EL (cell line): ENCODE measurements at regions not wholly inside any gene's neighbourhood (a gene's known extent, or its start where the extent isn't known, plus 50 kb on each side); places are given as distances from the start of the nearest gene placed in this dataset.
A peak's percentile ranks its signal among the peaks of the same experiment; 100 is the strongest.
"Not testable (repeated sequence)": the region's sequence is repeated elsewhere in the genome, so short reads cannot be mapped to it uniquely, and the experiment has no call there.

Experiments used
- DNase-seq: peaks from one replicate; pipeline ENCODE4 v3.0.0-alpha.2; 2016

- no peak for DNase-seq
Observed at GRCh38 chr1:31511848-31512615, 64.3 kb upstream of the TINAGL1 start.

DNA sequence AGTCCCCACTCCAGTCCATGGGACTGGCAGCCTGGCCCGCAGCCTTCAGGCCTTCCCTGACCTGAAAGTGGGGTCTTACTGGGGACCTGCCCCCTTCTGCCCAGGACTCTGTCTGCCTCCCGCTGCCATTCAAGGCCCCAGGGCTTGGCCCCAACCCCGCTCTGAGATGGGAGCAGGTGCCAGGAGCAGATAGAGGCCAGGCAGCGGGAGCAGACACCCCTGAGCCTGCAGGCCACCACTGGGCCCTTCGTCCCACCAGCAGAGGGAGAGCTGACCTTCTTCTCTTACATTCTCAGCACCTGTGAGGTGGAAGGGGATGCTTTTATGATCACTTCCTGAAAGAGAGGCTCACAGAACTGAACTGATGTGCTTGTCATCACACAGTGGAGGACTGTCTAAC, 62.2 kb upstream of the TINAGL1 start:
- DNase-seq: no peak

- no peak for DNase-seq
Observed at GRCh38 chr1:31515056-31515775, 61.1 kb upstream of the TINAGL1 start.

DNA sequence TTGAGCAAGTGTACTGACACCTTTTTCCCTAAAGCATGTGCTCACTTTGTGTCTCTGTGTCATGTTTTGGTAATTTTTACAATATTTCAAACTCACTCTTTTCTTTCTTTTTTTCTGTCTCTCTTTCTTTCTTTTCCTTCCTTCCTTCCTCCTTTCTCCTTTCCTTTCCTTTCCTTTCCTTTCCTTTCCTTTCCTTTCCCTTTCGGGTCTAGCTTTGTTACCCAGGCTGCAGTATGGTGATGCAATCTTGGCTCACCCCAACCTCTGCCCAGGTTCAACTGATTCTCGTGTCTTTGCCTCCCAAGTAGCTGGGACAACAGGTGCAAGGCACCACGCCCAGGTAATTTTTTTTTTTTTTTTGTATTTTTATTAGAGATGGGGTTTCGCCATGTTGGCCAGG, 60.4 kb upstream of the TINAGL1 start:
- DNase-seq: no peak

DNA sequence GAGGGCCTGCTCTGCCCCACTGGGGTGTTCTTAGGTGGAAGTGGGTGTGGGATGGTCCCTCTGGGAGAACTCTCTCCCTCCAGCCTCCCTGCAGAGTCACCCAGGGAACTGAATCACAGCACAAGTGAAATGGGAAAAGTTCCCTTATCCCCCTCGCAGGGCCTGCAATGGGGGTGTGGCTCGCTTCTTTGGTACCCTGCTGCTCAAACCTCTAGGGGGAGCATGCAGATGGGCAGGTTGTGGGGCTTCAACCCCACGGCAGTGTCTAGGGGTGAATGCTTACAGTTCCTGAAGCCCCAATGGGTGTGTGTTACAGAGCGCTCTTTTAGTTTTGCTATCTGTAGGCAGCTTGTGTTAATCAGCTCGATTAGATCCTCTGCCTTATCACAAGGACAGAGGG, 59.0 kb upstream of the TINAGL1 start:
- DNase-seq: no peak

- DNase-seq: not testable (repeated sequence)
Observed at GRCh38 chr1:31517986-31518385, 58.3 kb upstream of the TINAGL1 start.

DNA sequence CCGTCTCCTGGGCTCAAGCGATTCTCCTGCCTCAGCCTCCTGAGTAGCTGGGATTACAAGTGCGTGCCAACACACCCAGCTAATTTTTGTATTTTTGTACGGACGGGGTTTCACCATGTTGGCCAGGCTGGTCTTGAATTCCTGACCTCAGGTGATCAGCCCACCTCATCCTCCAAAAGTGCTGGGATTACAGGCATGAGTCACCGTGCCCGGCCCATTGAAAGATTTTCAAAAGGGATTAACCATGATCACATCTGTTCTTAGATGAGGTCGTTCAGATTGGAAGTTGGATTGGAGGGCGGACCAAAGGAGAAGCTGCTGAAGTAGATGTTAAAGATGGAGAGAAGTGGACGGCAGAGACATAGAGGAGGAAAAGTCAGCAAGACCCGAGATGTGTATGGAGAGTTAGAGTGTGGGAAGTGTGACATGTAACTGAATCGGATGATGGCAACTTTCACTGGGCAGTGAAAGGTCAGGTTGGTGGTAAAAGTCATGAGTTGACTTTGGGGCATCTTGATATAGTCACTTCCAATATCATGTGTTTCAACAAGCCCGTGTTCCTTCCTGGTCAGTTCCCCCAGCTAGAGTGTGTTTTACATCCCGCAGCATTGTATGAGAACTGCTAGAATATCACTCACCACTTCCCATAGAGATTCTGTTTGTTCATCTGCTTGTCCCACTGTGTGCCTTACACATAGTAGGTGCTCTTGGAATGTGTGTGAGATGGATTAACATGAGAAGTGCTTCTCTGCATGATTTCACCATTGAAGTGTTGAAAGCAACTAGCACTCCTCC, 54.4 kb upstream of the TINAGL1 start:
- no peak for DNase-seq

GRCh38 chr1:31522556-31522845, 53.8 kb upstream of the TINAGL1 start:
- no peak for DNase-seq

DNA sequence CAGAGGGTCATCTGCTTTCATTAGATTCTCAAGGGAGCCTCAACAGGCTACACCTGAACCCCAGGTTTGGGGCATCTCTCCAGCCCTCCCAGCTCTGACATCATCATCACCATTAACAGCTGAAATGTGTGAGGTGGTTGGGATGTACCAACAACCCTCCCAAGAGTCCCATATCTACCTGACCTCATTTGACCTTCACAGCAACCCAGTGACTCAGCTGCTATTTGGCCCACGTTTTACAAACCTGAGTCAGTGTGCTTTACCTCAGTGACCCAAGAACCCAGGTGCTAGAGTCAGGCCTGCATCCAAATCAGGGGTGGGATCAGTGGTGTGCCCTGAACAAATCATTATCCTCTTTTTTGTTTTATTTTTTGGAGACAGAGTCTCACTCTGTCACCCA, 53.3 kb upstream of the TINAGL1 start:
- no peak for DNase-seq

DNA sequence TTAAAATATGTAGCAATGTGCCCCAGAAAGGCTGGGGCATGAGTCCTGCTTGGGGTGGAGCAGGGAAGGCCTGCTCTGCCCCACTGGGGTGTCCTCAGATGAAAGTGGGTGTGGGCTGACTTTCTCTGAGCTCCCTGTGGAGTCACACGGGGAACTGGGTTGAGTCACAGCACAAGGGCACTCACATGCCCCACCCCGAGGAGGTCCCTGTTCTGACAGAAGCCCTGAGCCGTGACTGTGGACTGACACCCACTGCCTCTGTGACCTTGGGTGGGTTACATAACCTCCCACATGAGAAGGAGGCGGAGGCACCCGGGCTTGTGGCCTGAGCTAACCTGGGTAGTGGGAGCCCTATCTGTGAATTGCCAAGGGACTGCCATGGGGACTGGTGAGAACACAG, 52.5 kb upstream of the TINAGL1 start:
- peak; percentile 15 for DNase-seq

- no peak for DNase-seq
Observed at GRCh38 chr1:31524186-31524901, 52.0 kb upstream of the TINAGL1 start.
